ENCODE measurements at regions not wholly inside any gene's neighbourhood (a gene's known extent, or its start where the extent isn't known, plus 50 kb on each side); places are given as distances from the start of the nearest gene placed in this dataset.

GRCh38 chr4:176383273-176384077, 63.7 kb downstream of the SPCS3 start:
- peak; percentile 56 for DNase-seq (ENCODE audit: low read depth)

DNA sequence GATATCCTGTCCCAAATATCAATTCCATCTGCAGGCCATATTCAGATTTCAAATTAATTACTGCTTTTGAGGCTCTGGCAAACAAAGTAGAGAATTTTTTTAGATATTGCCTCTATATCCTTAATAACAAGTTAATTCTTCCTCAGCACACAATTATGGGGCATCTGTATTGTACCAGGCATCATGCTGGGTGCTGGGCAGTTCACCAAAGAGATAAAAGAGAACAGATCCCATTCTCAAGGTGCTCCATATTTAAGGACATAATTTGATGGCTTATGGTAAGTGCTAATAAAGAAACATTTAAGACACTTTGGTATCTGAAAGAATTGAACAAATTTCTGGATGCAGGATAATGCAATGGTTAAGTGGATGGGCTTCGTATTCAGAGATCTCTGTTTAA, 65.8 kb downstream of the SPCS3 start:
- DNase-seq (ENCODE audit: low read depth), result no peak

GRCh38 chr4:176387571-176387970, 67.8 kb downstream of the SPCS3 start:
- peak; percentile 61 for DNase-seq (ENCODE audit: low read depth)

DNA sequence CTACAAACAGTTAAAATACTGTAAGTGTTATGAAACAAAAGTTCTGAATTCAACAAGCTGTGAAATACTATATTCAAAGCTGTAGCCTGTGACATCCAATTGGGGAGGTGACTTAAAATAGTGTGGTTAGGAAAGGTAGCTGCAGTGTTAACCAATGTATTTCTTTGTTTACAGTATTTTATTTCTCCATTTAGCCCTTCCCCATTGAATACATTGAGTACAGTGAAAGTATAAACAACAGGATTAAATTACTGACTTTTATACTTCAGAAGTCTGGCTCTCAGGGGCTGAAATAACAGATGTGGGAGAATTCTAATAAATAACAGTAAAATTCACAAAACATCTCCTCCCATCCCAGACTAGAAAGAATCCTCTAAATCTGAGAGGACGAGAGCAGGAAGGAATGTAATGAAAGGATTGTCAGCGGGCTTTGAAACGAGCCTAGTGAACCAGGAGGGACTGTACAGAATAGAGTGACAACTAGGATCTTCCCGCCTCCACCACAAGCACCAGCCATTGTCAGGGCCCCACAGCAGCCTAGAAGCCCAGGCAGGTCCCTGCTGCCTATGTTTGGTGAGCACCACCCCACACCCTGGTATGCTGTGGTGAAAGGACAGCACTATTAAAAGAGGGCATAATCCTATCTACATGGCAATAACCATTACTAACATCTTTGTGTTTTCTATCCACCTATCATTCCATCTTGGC, 73.7 kb downstream of the SPCS3 start:
- DNase-seq (ENCODE audit: low read depth), result no peak

GRCh38 chr4:176400816-176401461, 81.2 kb downstream of the SPCS3 start:
- peak; percentile 21 for DNase-seq (ENCODE audit: low read depth)

DNA sequence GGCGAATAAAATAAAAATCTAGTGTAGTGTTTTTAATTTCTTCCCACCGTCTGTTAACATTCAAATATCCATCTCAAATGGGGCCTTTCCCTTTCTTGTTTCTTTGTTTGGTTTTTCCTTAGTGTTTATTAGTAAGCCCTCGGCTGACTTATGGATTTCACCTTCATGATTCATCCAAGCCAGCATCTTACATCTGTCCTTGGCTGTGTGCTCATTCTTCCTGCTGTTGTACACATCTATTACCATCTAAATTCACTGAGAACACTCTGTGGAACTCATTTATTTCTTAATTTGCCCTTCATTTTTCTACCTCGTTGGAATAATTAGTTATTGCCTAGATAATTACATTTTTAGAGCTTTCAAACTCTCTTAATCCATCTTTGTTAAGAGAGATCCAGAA, 84.9 kb downstream of the SPCS3 start:
- DNase-seq (ENCODE audit: low read depth), result no peak

DNA sequence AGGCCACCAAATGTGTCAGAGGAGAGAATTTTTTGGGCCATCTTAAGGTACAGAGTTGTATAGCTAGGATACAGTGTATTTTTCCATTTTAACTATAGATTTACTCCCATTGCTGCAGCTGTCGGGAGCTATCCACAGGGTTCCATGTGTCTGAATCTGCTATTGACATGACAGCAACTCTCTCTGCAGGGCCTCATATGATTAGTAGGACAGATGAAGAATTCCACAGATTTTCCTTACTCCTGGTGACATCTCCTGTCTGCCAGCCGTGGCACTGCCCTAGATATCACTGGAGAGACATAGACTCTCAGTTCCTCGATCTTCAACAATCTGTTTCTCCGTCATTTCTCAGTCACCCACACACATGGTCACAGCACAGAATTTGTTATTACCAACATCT, 86.5 kb downstream of the SPCS3 start:
- DNase-seq (ENCODE audit: low read depth), result no peak

- DNase-seq (ENCODE audit: low read depth), result peak; percentile 36
Measured at GRCh38 chr4:176406736-176407135, 87.0 kb downstream of the SPCS3 start.

DNA sequence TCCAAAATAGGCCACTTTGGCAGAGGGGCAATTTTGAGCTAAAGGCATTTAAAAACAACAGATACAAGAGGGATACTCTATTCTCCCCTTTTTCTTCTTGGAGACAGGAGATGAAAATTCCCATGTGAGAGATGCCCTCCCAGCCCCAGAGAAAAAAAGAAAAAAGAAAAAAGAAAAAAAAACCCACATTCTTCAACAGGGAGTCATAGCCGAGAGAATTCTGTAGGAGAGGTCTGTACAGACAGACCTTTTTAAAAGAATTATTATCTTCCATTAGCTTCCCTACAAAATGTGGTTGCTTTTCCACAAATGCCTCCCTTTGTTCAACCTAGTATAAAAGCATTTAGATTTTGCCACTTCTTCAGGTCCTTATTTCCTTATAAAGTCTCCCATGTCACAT, 89.9 kb downstream of the SPCS3 start:
- no peak for DNase-seq (ENCODE audit: low read depth)

GRCh38 chr4:176413171-176413570, 93.4 kb downstream of the SPCS3 start:
- DNase-seq (ENCODE audit: low read depth), result no peak

- DNase-seq (ENCODE audit: low read depth), result no peak
Measured at GRCh38 chr4:176422001-176422400, 102.2 kb downstream of the SPCS3 start.

GRCh38 chr4:176422511-176422910, 102.7 kb downstream of the SPCS3 start:
- no peak for DNase-seq (ENCODE audit: low read depth)

DNA sequence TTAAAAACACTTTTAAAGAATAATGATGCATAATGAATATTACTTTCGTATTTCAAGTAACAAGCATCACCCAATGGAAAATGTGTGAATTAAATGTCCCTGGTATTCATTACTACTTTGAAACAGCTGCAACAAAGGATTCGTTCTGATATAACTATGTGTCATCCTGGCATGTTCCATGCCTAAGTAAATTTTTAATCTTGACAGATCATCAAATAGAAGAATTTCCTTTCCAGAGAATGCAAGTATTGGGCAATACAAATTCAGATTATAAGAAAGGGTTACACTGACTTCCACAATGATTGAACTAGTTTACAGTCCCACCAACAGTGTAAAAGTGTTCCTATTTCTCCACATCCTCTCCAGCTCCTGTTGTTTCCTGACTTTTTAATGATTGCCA, 105.3 kb downstream of the SPCS3 start:
- no peak for DNase-seq (ENCODE audit: low read depth)

GRCh38 chr4:176432811-176433540, 113.2 kb downstream of the SPCS3 start:
- no peak for DNase-seq (ENCODE audit: low read depth)

GRCh38 chr4:176433983-176434382, 114.2 kb downstream of the SPCS3 start:
- DNase-seq (ENCODE audit: low read depth), result no peak

DNA sequence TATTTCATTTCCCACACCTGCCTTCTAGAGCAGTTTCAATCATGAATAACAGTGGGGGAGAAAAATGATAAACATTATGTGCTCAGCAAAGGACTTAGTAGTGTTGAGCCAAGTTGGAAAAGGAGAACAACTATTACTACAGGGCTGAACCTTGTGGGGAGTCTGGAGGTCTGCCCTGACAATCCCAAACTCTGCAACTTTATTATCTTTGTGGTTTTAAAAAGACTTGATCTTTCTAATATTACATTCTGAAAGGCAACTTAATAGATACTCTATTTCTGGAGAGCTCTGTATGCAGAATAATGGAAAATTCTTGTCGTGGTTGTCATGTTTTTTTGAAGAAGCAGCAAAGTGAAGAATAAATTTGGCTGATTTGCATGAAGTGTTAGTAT, 116.1 kb downstream of the SPCS3 start:
- peak; percentile 43 for DNase-seq (ENCODE audit: low read depth)

- no peak for DNase-seq (ENCODE audit: low read depth)
Measured at GRCh38 chr4:176436293-176436973, 116.7 kb downstream of the SPCS3 start.

DNA sequence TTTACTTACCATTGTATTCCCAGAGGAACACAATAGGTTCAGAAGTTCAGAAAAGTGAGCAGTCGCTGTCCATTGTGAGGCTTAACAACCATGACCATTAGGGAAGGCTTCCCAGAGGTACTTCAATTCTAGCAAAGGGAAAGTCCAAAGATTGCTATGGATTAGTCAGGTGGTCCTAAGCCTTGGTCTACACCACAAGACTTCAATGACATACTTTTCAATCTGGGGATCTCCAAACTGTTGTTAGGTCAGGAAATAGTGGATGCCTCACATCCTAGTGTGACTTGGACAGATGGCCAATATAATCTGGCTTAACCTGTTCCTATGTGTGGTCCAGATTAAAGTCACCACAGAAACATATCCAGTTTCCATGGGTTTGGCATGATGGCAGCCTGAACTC, 118.0 kb downstream of the SPCS3 start:
- no peak for DNase-seq (ENCODE audit: low read depth)

DNA sequence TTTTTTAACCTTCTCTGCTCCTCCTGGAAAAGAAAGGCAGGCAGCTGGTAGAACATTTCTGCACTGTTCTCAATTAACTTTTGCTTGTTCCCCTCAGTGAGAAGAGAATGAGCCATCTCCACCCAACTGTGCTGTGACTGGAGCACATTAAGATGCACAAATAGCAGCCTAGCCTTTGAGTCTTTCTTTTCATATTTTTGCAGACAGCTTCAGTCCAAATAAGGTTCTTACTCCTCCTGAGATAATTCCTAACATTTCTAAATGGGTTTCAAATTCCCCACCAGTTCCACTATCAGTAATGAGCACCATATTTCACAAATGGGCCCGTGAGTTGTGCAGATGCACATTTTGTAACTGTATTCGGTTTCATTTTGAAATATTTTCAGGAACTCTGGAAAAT, 118.6 kb downstream of the SPCS3 start:
- DNase-seq (ENCODE audit: low read depth), result no peak

- DNase-seq (ENCODE audit: low read depth), result no peak
Measured at GRCh38 chr4:176439611-176440010, 119.8 kb downstream of the SPCS3 start.

GRCh38 chr4:176440698-176441097, 120.9 kb downstream of the SPCS3 start:
- DNase-seq (ENCODE audit: low read depth), result no peak

DNA sequence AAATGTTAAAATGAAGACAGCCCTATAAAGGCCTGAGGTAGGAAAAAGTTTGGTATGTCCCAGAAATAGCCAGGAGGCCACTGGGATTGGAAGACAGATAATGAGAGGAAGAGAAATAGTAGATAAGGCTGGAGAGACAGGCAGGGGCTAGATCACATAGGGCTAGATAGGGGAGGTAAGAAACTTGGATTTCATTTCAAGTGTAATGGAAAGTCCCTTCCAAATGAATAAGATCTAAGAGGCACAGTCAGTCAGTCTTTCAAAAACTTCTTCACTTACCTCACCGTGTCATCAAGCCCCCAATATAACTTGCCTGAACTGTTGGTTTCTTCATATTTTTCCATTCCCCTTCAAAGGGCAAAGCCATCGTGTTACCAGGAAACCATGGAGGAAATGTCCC, 121.8 kb downstream of the SPCS3 start:
- no peak for DNase-seq (ENCODE audit: low read depth)

Measured in stromal cell of bone marrow (primary cell).